ENCODE measurements at regions not wholly inside any gene's neighbourhood (a gene's known extent, or its start where the extent isn't known, plus 50 kb on each side); places are given as distances from the start of the nearest gene placed in this dataset.

GRCh38 chr3:34377961-34378360, 579.5 kb downstream of the PDCD6IP start:
- no peak for DNase-seq (ENCODE audit: low spot score)

- no peak for DNase-seq (ENCODE audit: low spot score)
Observed at GRCh38 chr3:34381243-34381642, 582.8 kb downstream of the PDCD6IP start.

GRCh38 chr3:34382859-34383258, 584.4 kb downstream of the PDCD6IP start:
- no peak for DNase-seq (ENCODE audit: low spot score)

GRCh38 chr3:34386309-34386708, 587.9 kb downstream of the PDCD6IP start:
- no peak for DNase-seq (ENCODE audit: low spot score)

- no peak for DNase-seq (ENCODE audit: low spot score)
Observed at GRCh38 chr3:34387826-34388564, 589.6 kb downstream of the PDCD6IP start.

GRCh38 chr3:34388830-34389229, 590.4 kb downstream of the PDCD6IP start:
- no peak for DNase-seq (ENCODE audit: low spot score)

GRCh38 chr3:34394978-34395748, 596.7 kb downstream of the PDCD6IP start:
- no peak for DNase-seq (ENCODE audit: low spot score)

GRCh38 chr3:34396288-34396687, 597.9 kb downstream of the PDCD6IP start:
- no peak for DNase-seq (ENCODE audit: low spot score)

- DNase-seq (ENCODE audit: low spot score): no peak
Observed at GRCh38 chr3:34396956-34397355, 598.5 kb downstream of the PDCD6IP start.

GRCh38 chr3:34399401-34399800, 601.0 kb downstream of the PDCD6IP start:
- DNase-seq (ENCODE audit: low spot score): no peak

- DNase-seq (ENCODE audit: low spot score): no peak
Observed at GRCh38 chr3:34405159-34405558, 606.7 kb downstream of the PDCD6IP start.

- no peak for DNase-seq (ENCODE audit: low spot score)
Observed at GRCh38 chr3:34407281-34407680, 608.9 kb downstream of the PDCD6IP start.

- no peak for DNase-seq (ENCODE audit: low spot score)
Observed at GRCh38 chr3:34408088-34408487, 609.7 kb downstream of the PDCD6IP start.

GRCh38 chr3:34411596-34411995, 613.2 kb downstream of the PDCD6IP start:
- no peak for DNase-seq (ENCODE audit: low spot score)

- no peak for DNase-seq (ENCODE audit: low spot score)
Observed at GRCh38 chr3:34419801-34420200, 621.4 kb downstream of the PDCD6IP start.

GRCh38 chr3:34421762-34422161, 623.3 kb downstream of the PDCD6IP start:
- no peak for DNase-seq (ENCODE audit: low spot score)

- no peak for DNase-seq (ENCODE audit: low spot score)
Observed at GRCh38 chr3:34439796-34440195, 641.4 kb downstream of the PDCD6IP start.

- DNase-seq (ENCODE audit: low spot score): no peak
Observed at GRCh38 chr3:34444137-34444536, 645.7 kb downstream of the PDCD6IP start.

GRCh38 chr3:34449305-34449704, 650.9 kb downstream of the PDCD6IP start:
- no peak for DNase-seq (ENCODE audit: low spot score)

- no peak for DNase-seq (ENCODE audit: low spot score)
Observed at GRCh38 chr3:34463414-34463813, 665.0 kb downstream of the PDCD6IP start.

- no peak for DNase-seq (ENCODE audit: low spot score)
Observed at GRCh38 chr3:34464646-34465045, 666.2 kb downstream of the PDCD6IP start.

GRCh38 chr3:34475851-34476250, 677.4 kb downstream of the PDCD6IP start:
- no peak for DNase-seq (ENCODE audit: low spot score)

- no peak for DNase-seq (ENCODE audit: low spot score)
Observed at GRCh38 chr3:34483311-34483887, 685.0 kb downstream of the PDCD6IP start.
